HG02571 (cell line): ENCODE measurements at regions not wholly inside any gene's neighbourhood (a gene's known extent, or its start where the extent isn't known, plus 50 kb on each side); places are given as distances from the start of the nearest gene placed in this dataset.
"Not testable (repeated sequence)": the region's sequence is repeated elsewhere in the genome, so short reads cannot be mapped to it uniquely, and the experiment has no call there.

Experiments
- ATAC-seq: cut with Tn5 transposase; IDR thresholded peaks from one replicate; pipeline ENCODE4 v1.9.1; 2021; ENCODE audit warnings: mild to moderate bottlenecking, moderate library complexity; ENCODE audit not compliant: unreplicated experiment

DNA sequence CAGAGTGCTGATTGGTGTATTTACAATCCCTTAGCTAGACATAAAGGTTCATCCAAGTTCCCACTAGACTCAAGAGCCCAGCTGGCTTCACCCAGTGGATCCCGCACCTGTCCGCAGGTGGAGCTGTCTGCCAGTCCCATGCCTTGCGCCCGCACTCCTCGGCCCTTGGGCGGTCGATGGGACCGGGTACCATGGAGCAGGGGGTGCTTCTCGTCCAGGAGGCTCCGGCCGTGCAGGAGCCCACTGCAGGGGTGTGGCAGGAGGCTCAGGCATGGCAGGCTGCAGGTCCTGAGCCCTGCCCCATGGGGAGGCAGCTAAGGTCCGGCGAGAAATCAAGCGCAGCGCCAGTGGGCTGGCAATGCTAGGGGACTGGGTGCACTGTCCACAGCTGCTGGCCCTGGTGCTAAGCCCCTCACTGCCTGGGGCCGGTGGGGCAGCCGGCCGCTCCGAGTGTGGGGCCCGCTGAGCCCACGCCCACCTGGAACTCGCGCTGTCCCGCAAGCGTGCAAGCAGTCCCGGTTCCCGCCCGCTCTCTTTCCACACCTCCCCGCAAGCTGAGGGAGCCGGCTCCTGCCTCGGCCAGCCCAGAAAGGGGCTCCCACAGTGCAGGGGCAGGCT is 1206.3 kb downstream of the OTOL1 start:
- no peak for ATAC-seq

DNA sequence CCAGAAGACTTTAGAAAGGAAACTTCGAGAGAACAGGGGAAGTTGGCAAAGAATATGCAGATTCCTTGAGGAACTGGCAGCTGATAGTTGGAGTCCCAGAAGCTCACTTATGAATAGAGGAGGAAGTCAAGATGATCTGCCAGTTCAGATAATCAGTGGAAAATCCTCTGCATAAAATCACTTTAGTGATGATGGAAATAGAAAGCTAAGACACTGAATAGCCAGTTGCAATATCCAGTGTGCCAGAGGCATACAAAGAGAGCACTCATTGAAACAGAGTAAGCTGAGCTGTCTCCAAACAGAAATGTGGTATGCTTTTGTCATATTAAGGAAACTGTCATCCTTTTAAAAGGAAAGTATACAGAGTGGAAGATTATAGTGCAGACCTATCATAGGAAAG is 1207.6 kb downstream of the OTOL1 start:
- no peak for ATAC-seq

DNA sequence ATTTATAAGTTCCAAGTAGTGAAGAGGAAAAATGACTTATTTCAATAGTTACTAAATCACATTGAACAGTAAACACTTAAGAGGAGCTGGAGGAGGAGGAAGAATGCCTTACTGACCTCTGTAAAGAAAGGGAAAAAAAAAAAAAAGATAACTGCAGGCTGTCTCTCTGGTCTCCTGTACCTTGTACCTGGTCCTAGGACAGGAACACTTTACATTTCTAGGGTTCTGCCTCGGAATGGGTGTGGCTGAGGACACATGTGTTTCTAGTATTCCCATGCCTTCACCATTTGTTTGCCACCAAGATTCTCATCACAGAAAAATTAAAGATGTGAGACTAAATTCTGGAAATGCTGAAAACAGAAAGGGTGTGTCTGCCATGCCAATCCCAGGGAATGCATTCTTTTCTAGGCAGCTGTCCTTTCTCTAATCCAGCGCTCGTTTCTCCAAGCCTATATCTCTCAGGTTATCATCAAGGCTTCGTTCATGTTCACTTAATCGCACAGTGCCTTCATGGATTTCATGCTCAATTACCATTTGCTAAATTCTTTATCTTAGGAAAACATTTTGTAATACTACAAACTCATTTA is 1208.3 kb downstream of the OTOL1 start:
- ATAC-seq, result no peak

DNA sequence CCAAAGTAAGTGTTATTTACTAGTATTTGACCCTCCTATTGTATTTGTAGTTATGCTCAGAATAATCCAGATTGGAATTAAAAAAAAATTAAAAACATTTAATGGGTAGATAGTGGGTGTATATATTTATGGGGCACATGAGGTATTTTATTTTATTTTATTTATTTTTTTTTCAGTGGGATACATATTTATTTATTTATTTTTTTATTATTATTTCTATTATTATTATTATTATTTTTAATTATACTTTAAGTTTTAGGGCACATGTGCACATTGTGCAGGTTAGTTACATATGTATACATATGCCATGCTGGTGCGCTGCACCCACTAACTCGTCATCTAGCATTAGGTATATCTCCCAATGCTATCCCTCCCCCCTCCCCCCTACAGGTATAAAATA is 1211.8 kb downstream of the OTOL1 start:
- ATAC-seq, result not testable (repeated sequence)

- ATAC-seq, result not testable (repeated sequence)
These were observed 1212.5 kb downstream of the OTOL1 start for GRCh38 chr3:162708942-162709706.

DNA sequence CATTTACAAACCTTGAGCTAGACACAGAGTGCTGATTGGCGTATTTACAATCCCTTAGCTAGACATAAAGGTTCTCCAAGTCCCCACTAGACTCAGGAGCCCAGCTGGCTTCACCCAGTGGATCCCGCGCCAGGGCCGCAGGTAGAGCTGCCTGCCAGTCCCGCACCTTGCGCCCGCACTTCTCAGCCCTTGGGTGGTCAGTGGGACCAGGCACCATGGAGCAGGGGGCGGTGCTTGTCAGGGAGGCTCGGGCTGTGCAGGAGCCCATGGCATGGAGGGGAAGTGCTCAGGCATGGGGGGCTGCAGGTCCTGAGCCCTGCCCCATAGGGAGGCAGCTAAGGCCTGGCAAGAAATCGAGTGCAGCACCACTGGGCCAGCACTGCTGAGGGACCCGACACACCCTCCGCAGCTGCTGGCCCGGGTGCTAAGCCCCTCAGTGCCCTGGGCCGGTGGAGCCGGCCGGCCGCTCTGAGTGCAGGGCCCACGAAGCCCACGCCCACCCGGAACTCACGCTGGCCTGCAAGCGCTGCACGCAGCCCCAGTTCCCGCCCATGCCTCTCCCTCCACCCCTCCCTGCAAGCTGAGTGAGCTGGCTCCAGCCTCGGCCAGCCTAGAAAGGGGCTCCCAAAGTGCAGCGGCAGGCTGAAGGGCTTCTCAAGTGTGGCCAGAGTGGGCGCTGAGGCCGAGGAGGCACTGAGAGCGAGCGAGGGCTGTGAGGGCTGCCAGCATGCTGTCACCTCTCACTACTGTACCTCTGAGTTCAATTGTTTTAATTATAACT is 1213.9 kb downstream of the OTOL1 start:
- no peak for ATAC-seq

GRCh38 chr3:162717074-162717473 is 1220.5 kb downstream of the OTOL1 start:
- not testable (repeated sequence) for ATAC-seq

DNA sequence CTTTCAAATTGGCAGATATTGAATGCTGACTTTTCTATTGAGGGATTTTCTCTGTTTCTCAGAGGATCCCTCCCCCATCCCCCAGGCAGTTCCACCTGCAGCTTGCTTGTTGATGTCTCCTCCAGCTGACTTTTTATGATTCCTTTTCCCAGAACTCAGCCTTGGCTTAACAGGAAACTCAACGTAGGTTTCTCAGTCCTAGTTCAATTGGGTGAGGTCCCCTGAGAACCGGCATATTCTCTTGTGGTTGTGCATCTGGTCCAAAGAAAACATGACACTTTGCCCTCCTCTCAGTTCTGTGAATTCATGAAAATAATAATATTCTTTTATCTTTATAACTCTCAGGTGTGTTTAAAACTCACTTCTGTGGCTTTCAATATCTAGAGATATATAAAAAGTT is 1222.1 kb downstream of the OTOL1 start:
- no peak for ATAC-seq

DNA sequence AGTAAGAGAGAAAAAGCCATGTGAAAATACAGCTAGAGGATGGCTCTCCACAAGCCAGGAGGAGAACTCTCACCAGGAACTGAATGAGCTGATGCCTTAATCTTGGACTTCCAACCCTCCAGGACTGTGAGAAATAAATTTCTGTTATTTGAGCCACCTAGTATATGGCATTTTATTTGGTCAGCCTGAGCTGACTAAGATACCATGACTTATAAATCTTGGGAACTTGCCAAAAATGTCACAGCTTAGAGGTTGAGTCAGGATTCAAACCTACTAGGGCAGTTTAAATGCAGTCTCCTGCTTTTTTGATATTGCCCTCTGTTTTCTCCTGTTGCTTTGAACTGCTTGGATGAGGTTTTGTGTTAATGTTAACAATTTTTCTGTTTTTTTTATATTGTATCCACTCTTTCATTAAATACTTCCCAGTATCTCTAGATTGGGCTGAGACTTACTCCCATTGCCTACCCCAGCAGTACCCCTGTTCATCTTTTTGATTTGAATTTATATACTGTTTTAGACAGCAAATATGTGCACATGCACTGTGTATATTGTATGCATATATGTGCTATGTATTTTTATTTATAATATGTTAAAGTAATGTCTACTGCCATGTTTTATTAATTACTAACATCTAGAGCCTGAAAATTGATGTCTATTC is 1223.2 kb downstream of the OTOL1 start:
- ATAC-seq, result no peak

- ATAC-seq, result no peak
These were observed 1225.1 kb downstream of the OTOL1 start for GRCh38 chr3:162721736-162722135.

DNA sequence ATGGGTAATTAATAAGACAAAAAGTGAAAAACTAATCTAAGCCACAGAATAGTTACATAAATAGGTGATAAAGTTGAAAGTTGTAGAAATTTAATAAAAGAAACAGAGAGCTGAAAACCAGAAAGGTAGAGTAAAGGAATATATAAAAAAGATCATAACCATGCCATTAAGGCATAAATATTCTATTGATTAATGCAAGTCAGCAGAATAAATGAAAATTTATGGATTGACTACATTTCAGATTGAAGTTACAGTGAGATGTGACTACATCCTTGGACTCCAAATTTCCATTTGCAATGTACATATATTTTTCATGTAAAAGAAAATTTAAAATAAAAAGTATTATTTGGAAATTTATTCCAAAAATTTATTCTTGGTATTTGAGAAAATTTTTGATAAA is 1225.7 kb downstream of the OTOL1 start:
- no peak for ATAC-seq

DNA sequence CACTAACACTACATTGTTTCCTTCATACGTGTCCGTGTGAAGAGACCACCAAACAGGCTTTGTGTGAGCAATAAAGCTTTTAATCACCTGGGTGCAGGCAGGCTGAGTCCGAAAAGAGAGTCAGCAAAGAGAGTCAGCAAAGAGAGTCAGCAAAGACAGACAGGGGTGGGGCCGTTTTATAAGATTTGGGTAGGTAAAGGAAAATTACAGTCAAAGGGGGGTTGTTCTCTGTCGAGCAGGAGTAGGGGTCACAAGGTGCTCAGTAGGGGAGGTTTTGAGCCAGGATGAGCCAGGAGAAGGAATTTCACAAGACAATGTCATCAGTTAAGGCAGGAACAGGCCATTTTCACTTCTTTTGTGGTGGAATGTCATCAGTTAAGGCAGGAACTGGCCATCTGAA is 1226.2 kb downstream of the OTOL1 start:
- ATAC-seq, result not testable (repeated sequence)

GRCh38 chr3:162729686-162730085 is 1233.1 kb downstream of the OTOL1 start:
- ATAC-seq, result no peak

DNA sequence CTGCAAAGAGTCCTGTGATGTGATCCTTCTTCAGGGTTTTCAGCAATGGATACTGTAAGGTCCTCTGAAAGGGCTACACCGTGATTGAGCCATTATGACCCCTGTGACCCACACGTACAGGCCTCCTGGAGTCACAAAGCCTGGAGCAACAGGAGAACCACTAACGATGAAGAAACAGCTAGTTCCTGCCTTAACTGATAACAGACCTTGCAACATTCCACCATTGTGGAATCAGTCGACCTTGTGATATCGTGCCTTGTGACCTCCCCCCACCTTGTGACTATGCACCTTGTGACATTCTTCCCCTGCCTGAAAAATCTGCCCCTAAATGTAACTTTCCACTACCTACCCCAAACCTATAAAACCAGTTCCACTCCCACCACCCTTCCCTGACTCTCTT is 1235.4 kb downstream of the OTOL1 start:
- ATAC-seq, result not testable (repeated sequence)

GRCh38 chr3:162738784-162739183 is 1242.2 kb downstream of the OTOL1 start:
- no peak for ATAC-seq

- no peak for ATAC-seq
These were observed 1244.5 kb downstream of the OTOL1 start for GRCh38 chr3:162740941-162741596.

GRCh38 chr3:162742159-162742717 is 1245.6 kb downstream of the OTOL1 start:
- ATAC-seq, result no peak

GRCh38 chr3:162743091-162743490 is 1246.5 kb downstream of the OTOL1 start:
- ATAC-seq, result no peak

- ATAC-seq, result no peak
These were observed 1264.2 kb downstream of the OTOL1 start for GRCh38 chr3:162760789-162761188.
